ENCODE measurements at regions not wholly inside any gene's neighbourhood (a gene's known extent, or its start where the extent isn't known, plus 50 kb on each side); places are given as distances from the start of the nearest gene placed in this dataset.
A peak's percentile ranks its signal among the peaks of the same experiment; 100 is the strongest.

GRCh38 chr12:124386661-124387527 is 92.0 kb downstream of the RFLNA start:
- H3K4me1 ChIP-seq, result peaks cover 65% of the 10 kb centered on the region
- H3K4me3 ChIP-seq, result no peak overlapping the region
- TF ChIP-seq, protein P1, sequence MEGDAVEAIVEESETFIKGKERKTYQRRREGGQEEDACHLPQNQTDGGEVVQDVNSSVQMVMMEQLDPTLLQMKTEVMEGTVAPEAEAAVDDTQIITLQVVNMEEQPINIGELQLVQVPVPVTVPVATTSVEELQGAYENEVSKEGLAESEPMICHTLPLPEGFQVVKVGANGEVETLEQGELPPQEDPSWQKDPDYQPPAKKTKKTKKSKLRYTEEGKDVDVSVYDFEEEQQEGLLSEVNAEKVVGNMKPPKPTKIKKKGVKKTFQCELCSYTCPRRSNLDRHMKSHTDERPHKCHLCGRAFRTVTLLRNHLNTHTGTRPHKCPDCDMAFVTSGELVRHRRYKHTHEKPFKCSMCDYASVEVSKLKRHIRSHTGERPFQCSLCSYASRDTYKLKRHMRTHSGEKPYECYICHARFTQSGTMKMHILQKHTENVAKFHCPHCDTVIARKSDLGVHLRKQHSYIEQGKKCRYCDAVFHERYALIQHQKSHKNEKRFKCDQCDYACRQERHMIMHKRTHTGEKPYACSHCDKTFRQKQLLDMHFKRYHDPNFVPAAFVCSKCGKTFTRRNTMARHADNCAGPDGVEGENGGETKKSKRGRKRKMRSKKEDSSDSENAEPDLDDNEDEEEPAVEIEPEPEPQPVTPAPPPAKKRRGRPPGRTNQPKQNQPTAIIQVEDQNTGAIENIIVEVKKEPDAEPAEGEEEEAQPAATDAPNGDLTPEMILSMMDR (IDR thresholded peaks at IDR 0.05), result no peak
- TF ChIP-seq POLR2A (IDR thresholded peaks at IDR 0.05), result peak in 2 of 3 donors; percentile 22 to 40
- H3K27me3 ChIP-seq, result no peaks in the 10 kb centered on the region
- H3K27ac ChIP-seq, result peak overlapping the region; percentile 90 to 96 (median 93)
- 15 to 22% methylated on average over 8 to 23 of the region's 23 CpGs for WGBS, 2 donors
- no peaks in the 10 kb centered on the region for H3K9me3 ChIP-seq
- ATAC-seq (no peak), DNase-seq (peak; percentile 60 to 81 (median 73))
- H3K36me3 ChIP-seq (replicated peaks in 1 of 2; ENCODE audit: insufficient read depth in 1 of 2, low read depth in 2 of 2), result peaks cover 7 to 14% of the 10 kb centered on the region in 2 donors
- intact Hi-C loops (cut with DNase I), result no loop called here

GRCh38 chr12:124386059-124386458 is 91.2 kb downstream of the RFLNA start:
- intact Hi-C loops (cut with DNase I), result no loop called here

GRCh38 chr12:124385219-124385969 is 90.5 kb downstream of the RFLNA start:
- peaks cover 69% of the 10 kb centered on the region for H3K4me1 ChIP-seq
- no peaks in the 10 kb centered on the region for H3K9me3 ChIP-seq
- WGBS, 2 donors, result 82 to 86% methylated on average over 18 to 27 of the region's 32 CpGs
- H3K27me3 ChIP-seq, result no peaks in the 10 kb centered on the region
- ATAC-seq (no peak), DNase-seq (no peak)
- intact Hi-C loops (cut with DNase I), result no loop called here
- no peak overlapping the region for H3K4me3 ChIP-seq
- peak overlapping the region in 1 of 4 donors; percentile 91 for H3K27ac ChIP-seq
- peaks cover 7 to 14% of the 10 kb centered on the region in 2 donors for H3K36me3 ChIP-seq (replicated peaks in 1 of 2; ENCODE audit: insufficient read depth in 1 of 2, low read depth in 2 of 2)
- TF ChIP-seq, protein P1 (IDR thresholded peaks at IDR 0.05), result no peak
- no peak for TF ChIP-seq POLR2A (IDR thresholded peaks at IDR 0.05)

More at GRCh38 chr12:124386059-124386458, 91.2 kb downstream of the RFLNA start:
- no peaks in the 10 kb centered on the region for H3K9me3 ChIP-seq
- peak overlapping the region in 3 of 4 donors; percentile 91 to 96 (median 95) for H3K27ac ChIP-seq
- no peaks in the 10 kb centered on the region for H3K27me3 ChIP-seq
- ATAC-seq (no peak), DNase-seq (no peak)
- 37 to 83% methylated on average over 1 to 15 of the region's 17 CpGs for WGBS, 2 donors
- no peak overlapping the region for H3K4me3 ChIP-seq
- peaks cover 7 to 14% of the 10 kb centered on the region in 2 donors for H3K36me3 ChIP-seq (replicated peaks in 1 of 2; ENCODE audit: insufficient read depth in 1 of 2, low read depth in 2 of 2)
- H3K4me1 ChIP-seq, result peaks cover 68% of the 10 kb centered on the region
- TF ChIP-seq, protein P1 (IDR thresholded peaks at IDR 0.05), result no peak
- TF ChIP-seq POLR2A (IDR thresholded peaks at IDR 0.05), result no peak

GRCh38 chr12:124384299-124384894 is 89.5 kb downstream of the RFLNA start:
- ATAC-seq (no peak), DNase-seq (no peak)
- peaks cover 60% of the 10 kb centered on the region for H3K4me1 ChIP-seq
- peak overlapping the region in 1 of 4 donors; percentile 41 for H3K27ac ChIP-seq
- no peaks in the 10 kb centered on the region for H3K27me3 ChIP-seq
- TF ChIP-seq, protein P1 (IDR thresholded peaks at IDR 0.05), result no peak
- no peaks in the 10 kb centered on the region for H3K9me3 ChIP-seq
- H3K4me3 ChIP-seq, result no peak overlapping the region
- 84 to 87% methylated on average over 11 to 18 of the region's 20 CpGs for WGBS, 2 donors
- intact Hi-C loops (cut with DNase I), result no loop called here
- H3K36me3 ChIP-seq (replicated peaks in 1 of 2; ENCODE audit: insufficient read depth in 1 of 2, low read depth in 2 of 2), result peaks cover 7 to 14% of the 10 kb centered on the region in 2 donors
